ENCODE measurements at regions not wholly inside any gene's neighbourhood (a gene's known extent, or its start where the extent isn't known, plus 50 kb on each side); places are given as distances from the start of the nearest gene placed in this dataset.

DNA sequence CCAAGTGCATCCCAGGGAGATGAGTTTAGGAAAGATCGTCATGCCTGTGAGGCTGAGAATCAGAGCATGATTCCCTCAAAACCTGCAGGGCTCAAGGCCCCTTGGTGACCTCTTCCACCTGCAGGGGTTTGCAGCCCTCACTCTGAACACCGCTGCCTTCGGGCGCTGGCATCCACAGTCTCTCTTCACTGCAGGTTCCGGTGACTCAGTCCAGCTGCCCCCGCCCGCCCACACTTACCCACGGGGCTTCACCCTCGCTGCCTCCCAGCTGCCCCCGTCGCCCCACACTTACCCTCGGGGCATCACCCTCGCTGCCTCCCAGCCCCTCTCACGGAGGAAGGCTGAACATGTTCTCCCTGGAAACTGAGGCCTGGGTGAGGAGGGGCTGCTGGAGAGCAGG is 277.1 kb downstream of the XXYLT1 start:
- TF ChIP-seq ZNF274 (IDR thresholded peaks at IDR 0.05; ENCODE audit: low read depth, low read length) (no peak), SUZ12 (IDR thresholded peaks at IDR 0.05; ENCODE audit: extremely low read depth, insufficient read depth, insufficient read length) (no peak)

All from NT2/D1 (cell line).